ENCODE measurements at regions not wholly inside any gene's neighbourhood (a gene's known extent, or its start where the extent isn't known, plus 50 kb on each side); places are given as distances from the start of the nearest gene placed in this dataset.

- Histone ChIP-seq H3K36me3 (ENCODE audit: insufficient read depth, low read length) (no peaks in the 10 kb centered on the region), H3K9me3 (ENCODE audit: control insufficient read depth in 1 of 2, low read length in 2 of 2) (no peaks in the 10 kb centered on the region), H3K4me3 (ENCODE audit: low read length in 2 of 2) (no peak overlapping the region), H3K4me1 (ENCODE audit: insufficient read depth, low read length) (no peaks in the 10 kb centered on the region), H3K27ac (ENCODE audit: low read depth, low read length) (no peak overlapping the region), H3K27me3 (ENCODE audit: insufficient read depth, low read length) (no peaks in the 10 kb centered on the region)
- Mint-ChIP-seq H3K9me3 (peaks cover 0 to 3% (median 0%) of the 10 kb centered on the region in 8 donors), H3K4me3 (no peak overlapping the region), H3K27me3 (peaks cover 4 to 8% of the 10 kb centered on the region in 2 donors), H3K4me1 (no peaks in the 10 kb centered on the region), H3K27ac (no peak overlapping the region), H3K36me3 (no peaks in the 10 kb centered on the region)
- intact Hi-C loops (cut with micrococcal nuclease), result no loop called here
- CTCF ChIA-PET (ENCODE audit: partially characterized antibody), result no interaction called here
- POLR2A ChIA-PET (ENCODE audit: partially characterized antibody), result no interaction called here
- DNase-seq, result no peak
Observed at GRCh38 chr6:88301888-88302768, 136.0 kb upstream of the CNR1 start.

- Mint-ChIP-seq H3K27ac (no peak overlapping the region), H3K36me3 (no peaks in the 10 kb centered on the region), H3K4me3 (no peak overlapping the region), H3K27me3 (peaks cover 4 to 8% of the 10 kb centered on the region in 2 donors), H3K9me3 (peaks cover 0 to 3% (median 0%) of the 10 kb centered on the region in 8 donors), H3K4me1 (no peaks in the 10 kb centered on the region)
- H3K27ac ChIP-seq (ENCODE audit: low read depth, low read length), result no peak overlapping the region
- ChIA-PET CTCF (ENCODE audit: partially characterized antibody) (no interaction called here), POLR2A (ENCODE audit: partially characterized antibody) (no interaction called here)
- no peaks in the 10 kb centered on the region for H3K36me3 ChIP-seq (ENCODE audit: insufficient read depth, low read length)
- no peak for DNase-seq
- H3K27me3 ChIP-seq (ENCODE audit: insufficient read depth, low read length), result no peaks in the 10 kb centered on the region
- no peaks in the 10 kb centered on the region for H3K9me3 ChIP-seq (ENCODE audit: control insufficient read depth in 1 of 2, low read length in 2 of 2)
- intact Hi-C loops (cut with micrococcal nuclease), result no loop called here
- H3K4me1 ChIP-seq (ENCODE audit: insufficient read depth, low read length), result no peaks in the 10 kb centered on the region
- no peak overlapping the region for H3K4me3 ChIP-seq (ENCODE audit: low read length in 2 of 2)
Observed at GRCh38 chr6:88301256-88301655, 135.1 kb upstream of the CNR1 start.

- Mint-ChIP-seq H3K9me3 (peaks cover 0 to 3% (median 0%) of the 10 kb centered on the region in 8 donors), H3K27ac (no peak overlapping the region), H3K4me3 (no peak overlapping the region), H3K27me3 (peaks cover 4 to 9% of the 10 kb centered on the region in 2 donors), H3K4me1 (peaks cover 0 to 2% (median 0%) of the 10 kb centered on the region in 4 donors), H3K36me3 (no peaks in the 10 kb centered on the region)
- intact Hi-C loops (cut with micrococcal nuclease), result no loop called here
- Histone ChIP-seq H3K4me1 (ENCODE audit: insufficient read depth, low read length) (no peaks in the 10 kb centered on the region), H3K36me3 (ENCODE audit: insufficient read depth, low read length) (no peaks in the 10 kb centered on the region), H3K27me3 (ENCODE audit: insufficient read depth, low read length) (no peaks in the 10 kb centered on the region), H3K27ac (ENCODE audit: low read depth, low read length) (no peak overlapping the region), H3K4me3 (ENCODE audit: low read length in 2 of 2) (no peak overlapping the region), H3K9me3 (ENCODE audit: control insufficient read depth in 1 of 2, low read length in 2 of 2) (no peaks in the 10 kb centered on the region)
- CTCF ChIA-PET (ENCODE audit: partially characterized antibody), result no interaction called here
- POLR2A ChIA-PET (ENCODE audit: partially characterized antibody), result no interaction called here
- no peak for DNase-seq
Observed at GRCh38 chr6:88298066-88298845, 132.1 kb upstream of the CNR1 start.

- Mint-ChIP-seq H3K4me3 (no peak overlapping the region), H3K27ac (no peak overlapping the region), H3K4me1 (peaks cover 0 to 2% (median 0%) of the 10 kb centered on the region in 4 donors), H3K36me3 (no peaks in the 10 kb centered on the region), H3K27me3 (peaks cover 4 to 7% of the 10 kb centered on the region in 2 donors), H3K9me3 (peaks cover 0 to 3% (median 0%) of the 10 kb centered on the region in 8 donors)
- intact Hi-C loops (cut with micrococcal nuclease), result no loop called here
- ChIA-PET CTCF (ENCODE audit: partially characterized antibody) (no interaction called here), POLR2A (ENCODE audit: partially characterized antibody) (no interaction called here)
- H3K9me3 ChIP-seq (ENCODE audit: control insufficient read depth in 1 of 2, low read length in 2 of 2), result no peaks in the 10 kb centered on the region
- H3K27me3 ChIP-seq (ENCODE audit: insufficient read depth, low read length), result no peaks in the 10 kb centered on the region
- DNase-seq, result no peak
- no peak overlapping the region for H3K27ac ChIP-seq (ENCODE audit: low read depth, low read length)
- H3K4me3 ChIP-seq (ENCODE audit: low read length in 2 of 2), result no peak overlapping the region
- no peaks in the 10 kb centered on the region for H3K36me3 ChIP-seq (ENCODE audit: insufficient read depth, low read length)
- H3K4me1 ChIP-seq (ENCODE audit: insufficient read depth, low read length), result no peaks in the 10 kb centered on the region
Observed at GRCh38 chr6:88296694-88297093, 130.5 kb upstream of the CNR1 start.

GRCh38 chr6:88295663-88296062 is 129.5 kb upstream of the CNR1 start:
- H3K27ac ChIP-seq (ENCODE audit: low read depth, low read length), result no peak overlapping the region
- no peak overlapping the region for H3K27ac Mint-ChIP-seq
- H3K9me3 ChIP-seq (ENCODE audit: control insufficient read depth in 1 of 2, low read length in 2 of 2), result no peaks in the 10 kb centered on the region
- no peaks in the 10 kb centered on the region for H3K36me3 Mint-ChIP-seq
- intact Hi-C loops (cut with micrococcal nuclease), result no loop called here
- ChIA-PET CTCF (ENCODE audit: partially characterized antibody) (no interaction called here), POLR2A (ENCODE audit: partially characterized antibody) (no interaction called here)
- H3K27me3 ChIP-seq (ENCODE audit: insufficient read depth, low read length), result no peaks in the 10 kb centered on the region
- peaks cover 0 to 2% (median 0%) of the 10 kb centered on the region in 4 donors for H3K4me1 Mint-ChIP-seq
- H3K4me3 Mint-ChIP-seq, result no peak overlapping the region
- H3K36me3 ChIP-seq (ENCODE audit: insufficient read depth, low read length), result no peaks in the 10 kb centered on the region
- no peak for DNase-seq
- peaks cover 0 to 3% (median 0%) of the 10 kb centered on the region in 8 donors for H3K9me3 Mint-ChIP-seq
- peaks cover 4 to 6% of the 10 kb centered on the region in 2 donors for H3K27me3 Mint-ChIP-seq
- H3K4me3 ChIP-seq (ENCODE audit: low read length in 2 of 2), result no peak overlapping the region
- no peaks in the 10 kb centered on the region for H3K4me1 ChIP-seq (ENCODE audit: insufficient read depth, low read length)

GRCh38 chr6:88294702-88295101 is 128.6 kb upstream of the CNR1 start:
- no peaks in the 10 kb centered on the region for H3K9me3 ChIP-seq (ENCODE audit: control insufficient read depth in 1 of 2, low read length in 2 of 2)
- intact Hi-C loops (cut with micrococcal nuclease), result no loop called here
- Mint-ChIP-seq H3K4me1 (peaks cover 0 to 2% (median 0%) of the 10 kb centered on the region in 4 donors), H3K27ac (no peak overlapping the region), H3K9me3 (peaks cover 0 to 7% (median under 1%) of the 10 kb centered on the region in 8 donors), H3K27me3 (peaks cover 7% of the 10 kb centered on the region in 2 donors), H3K36me3 (no peaks in the 10 kb centered on the region), H3K4me3 (no peak overlapping the region)
- no peaks in the 10 kb centered on the region for H3K36me3 ChIP-seq (ENCODE audit: insufficient read depth, low read length)
- H3K27me3 ChIP-seq (ENCODE audit: insufficient read depth, low read length), result no peaks in the 10 kb centered on the region
- H3K27ac ChIP-seq (ENCODE audit: low read depth, low read length), result no peak overlapping the region
- no peak overlapping the region for H3K4me3 ChIP-seq (ENCODE audit: low read length in 2 of 2)
- ChIA-PET POLR2A (ENCODE audit: partially characterized antibody) (no interaction called here), CTCF (ENCODE audit: partially characterized antibody) (no interaction called here)
- no peak for DNase-seq
- H3K4me1 ChIP-seq (ENCODE audit: insufficient read depth, low read length), result no peaks in the 10 kb centered on the region

- no peaks in the 10 kb centered on the region for H3K36me3 Mint-ChIP-seq
- H3K27me3 Mint-ChIP-seq, result peaks cover 5 to 7% of the 10 kb centered on the region in 2 donors
- Histone ChIP-seq H3K4me1 (ENCODE audit: insufficient read depth, low read length) (no peaks in the 10 kb centered on the region), H3K27me3 (ENCODE audit: insufficient read depth, low read length) (no peaks in the 10 kb centered on the region), H3K4me3 (ENCODE audit: low read length in 2 of 2) (no peak overlapping the region), H3K9me3 (ENCODE audit: control insufficient read depth in 1 of 2, low read length in 2 of 2) (no peaks in the 10 kb centered on the region), H3K36me3 (ENCODE audit: insufficient read depth, low read length) (no peaks in the 10 kb centered on the region), H3K27ac (ENCODE audit: low read depth, low read length) (no peak overlapping the region)
- no peak overlapping the region for H3K4me3 Mint-ChIP-seq
- no peak for DNase-seq
- CTCF ChIA-PET (ENCODE audit: partially characterized antibody), result no interaction called here
- POLR2A ChIA-PET (ENCODE audit: partially characterized antibody), result no interaction called here
- H3K9me3 Mint-ChIP-seq, result peaks cover 6 to 23% (median 11%) of the 10 kb centered on the region in 8 donors
- H3K4me1 Mint-ChIP-seq, result peaks cover 0 to 2% (median 0%) of the 10 kb centered on the region in 4 donors
- H3K27ac Mint-ChIP-seq, result no peak overlapping the region
- intact Hi-C loops (cut with micrococcal nuclease), result no loop called here
Observed at GRCh38 chr6:88290411-88290810, 124.3 kb upstream of the CNR1 start.

All from CD4-positive, alpha-beta memory T cell (primary cell).